ENCODE measurements at regions not wholly inside any gene's neighbourhood (a gene's known extent, or its start where the extent isn't known, plus 50 kb on each side); places are given as distances from the start of the nearest gene placed in this dataset.
A peak's percentile ranks its signal among the peaks of the same experiment; 100 is the strongest.

DNA sequence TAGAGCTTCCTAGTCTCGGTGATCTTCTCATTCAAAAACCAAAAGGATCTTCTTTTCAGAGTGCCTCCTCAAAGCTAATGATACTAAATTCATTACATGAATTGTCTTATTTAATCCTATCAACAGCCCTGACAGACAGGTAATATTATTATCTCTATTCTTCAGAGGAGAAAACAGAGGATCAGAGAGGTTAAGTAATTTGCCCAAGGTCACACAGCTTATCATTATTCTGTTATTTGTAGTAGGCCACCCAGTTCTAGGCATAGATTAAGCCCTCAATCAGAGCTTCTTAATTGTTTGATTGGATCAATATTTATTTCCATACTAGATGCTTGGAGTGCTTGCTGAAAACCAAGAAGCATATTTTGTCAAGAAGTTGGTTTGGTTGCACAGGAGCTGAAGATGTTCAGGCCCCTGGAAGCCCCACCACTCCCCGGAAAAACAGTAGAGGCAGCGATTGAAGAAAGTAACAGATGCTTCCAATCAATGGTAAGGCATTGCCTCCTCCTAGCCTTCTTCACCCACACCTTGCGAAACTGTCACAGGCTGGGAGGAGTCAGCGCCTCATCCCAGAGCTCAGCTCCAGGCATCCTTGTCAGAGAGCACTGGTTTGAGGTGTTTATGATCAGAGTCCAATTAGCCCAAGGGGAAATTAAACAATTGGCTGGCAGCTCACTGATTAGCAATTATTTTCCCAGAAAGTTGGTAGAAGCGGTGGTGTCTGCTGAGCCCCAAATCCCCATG, 487.2 kb downstream of the BCL11A start:
- no peaks in the 10 kb centered on the region for H3K4me1 ChIP-seq (ENCODE audit: insufficient read depth, insufficient read length)
- no peak overlapping the region for H3K9ac ChIP-seq (ENCODE audit: insufficient read length, low read depth)
- no peak for DNase-seq (ENCODE audit: low read depth, low spot score)
- no peaks in the 10 kb centered on the region for H3K27me3 ChIP-seq (ENCODE audit: insufficient read depth, insufficient read length)
- no peaks in the 10 kb centered on the region for H3K36me3 ChIP-seq (ENCODE audit: insufficient read depth, insufficient read length, low read length)
- TF ChIP-seq SUZ12 (IDR thresholded peaks at IDR 0.05; ENCODE audit: extremely low read depth, insufficient read depth, insufficient read length) (no peak), YY1 (IDR thresholded peaks at IDR 0.05; ENCODE audit: insufficient read depth, insufficient read length) (no peak), ZNF274 (IDR thresholded peaks at IDR 0.05; ENCODE audit: low read depth, low read length) (no peak)
- no peaks in the 10 kb centered on the region for H3K9me3 ChIP-seq (ENCODE audit: insufficient read depth, low read length)
- no peak overlapping the region for H3K4me3 ChIP-seq (ENCODE audit: insufficient read length, low read depth)

DNA sequence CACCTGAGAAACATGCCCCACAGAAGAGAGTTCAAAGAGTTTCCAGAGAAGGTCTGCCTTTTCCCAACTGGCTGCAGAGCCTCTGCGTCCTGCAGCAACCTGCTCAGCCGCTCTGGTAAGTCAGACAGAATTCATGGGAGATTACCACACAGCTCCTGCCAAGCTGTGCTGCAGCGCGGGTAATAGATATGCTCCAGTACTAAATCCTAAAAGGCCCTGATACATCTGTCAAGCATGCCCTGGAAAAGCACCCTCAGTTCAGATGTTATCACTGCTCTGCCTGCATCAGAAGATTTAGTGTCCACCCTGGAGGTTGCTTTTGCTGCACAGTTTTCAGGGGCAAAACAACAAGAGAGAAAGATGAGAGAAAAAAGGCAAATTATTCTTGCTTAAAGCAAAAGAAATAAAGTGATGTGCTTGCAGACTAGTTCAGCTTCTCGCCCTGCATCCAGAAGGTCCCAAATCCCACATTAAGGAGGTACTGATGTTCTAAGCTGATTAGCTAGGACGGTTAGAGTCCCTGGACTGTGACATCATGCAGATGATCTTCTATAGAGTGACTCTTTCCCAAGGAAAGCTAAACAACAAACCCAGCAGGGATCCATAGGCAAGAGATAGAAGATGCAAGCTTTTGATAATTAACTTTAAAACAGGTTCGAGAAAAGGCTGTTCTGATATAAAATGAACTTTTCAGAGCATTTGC, 488.6 kb downstream of the BCL11A start:
- Histone ChIP-seq H3K9ac (ENCODE audit: insufficient read length, low read depth) (no peak overlapping the region), H3K9me3 (ENCODE audit: insufficient read depth, low read length) (no peaks in the 10 kb centered on the region), H3K36me3 (ENCODE audit: insufficient read depth, insufficient read length, low read length) (no peaks in the 10 kb centered on the region), H3K4me3 (ENCODE audit: insufficient read length, low read depth) (no peak overlapping the region), H3K27me3 (ENCODE audit: insufficient read depth, insufficient read length) (no peaks in the 10 kb centered on the region), H3K4me1 (ENCODE audit: insufficient read depth, insufficient read length) (no peaks in the 10 kb centered on the region)
- DNase-seq (ENCODE audit: low read depth, low spot score) = peak; percentile 5
- TF ChIP-seq SUZ12 (IDR thresholded peaks at IDR 0.05; ENCODE audit: extremely low read depth, insufficient read depth, insufficient read length) = no peak
- no peak for TF ChIP-seq YY1 (IDR thresholded peaks at IDR 0.05; ENCODE audit: insufficient read depth, insufficient read length)
- TF ChIP-seq ZNF274 (IDR thresholded peaks at IDR 0.05; ENCODE audit: low read depth, low read length) = no peak

DNA sequence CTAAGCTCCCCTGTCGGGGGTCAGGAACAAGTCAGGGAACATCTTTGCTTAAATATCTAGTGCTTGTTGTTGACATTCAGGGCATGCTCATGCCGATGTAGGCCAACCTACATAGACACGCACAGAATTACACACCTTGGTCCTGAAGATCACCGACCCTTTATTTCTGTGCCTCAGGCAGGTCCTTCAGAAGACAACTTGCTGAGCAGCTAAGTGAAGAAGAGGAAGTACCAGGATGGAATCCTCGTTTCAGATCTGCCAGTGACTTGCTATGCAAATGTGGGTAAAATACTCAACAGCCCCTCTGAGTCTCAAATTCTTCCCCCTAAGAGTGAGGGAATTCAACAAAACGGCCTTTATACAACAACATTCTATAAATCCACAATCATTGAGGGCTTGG, 494.7 kb downstream of the BCL11A start:
- TF ChIP-seq ZNF274 (IDR thresholded peaks at IDR 0.05; ENCODE audit: low read depth, low read length) (no peak), SUZ12 (IDR thresholded peaks at IDR 0.05; ENCODE audit: extremely low read depth, insufficient read depth, insufficient read length) (no peak), YY1 (IDR thresholded peaks at IDR 0.05; ENCODE audit: insufficient read depth, insufficient read length) (no peak)
- Histone ChIP-seq H3K9me3 (ENCODE audit: insufficient read depth, low read length) (no peaks in the 10 kb centered on the region), H3K4me1 (ENCODE audit: insufficient read depth, insufficient read length) (no peaks in the 10 kb centered on the region), H3K4me3 (ENCODE audit: insufficient read length, low read depth) (no peak overlapping the region), H3K27me3 (ENCODE audit: insufficient read depth, insufficient read length) (no peaks in the 10 kb centered on the region), H3K9ac (ENCODE audit: insufficient read length, low read depth) (no peak overlapping the region), H3K36me3 (ENCODE audit: insufficient read depth, insufficient read length, low read length) (no peaks in the 10 kb centered on the region)
- DNase-seq (ENCODE audit: low read depth, low spot score) = no peak

DNA sequence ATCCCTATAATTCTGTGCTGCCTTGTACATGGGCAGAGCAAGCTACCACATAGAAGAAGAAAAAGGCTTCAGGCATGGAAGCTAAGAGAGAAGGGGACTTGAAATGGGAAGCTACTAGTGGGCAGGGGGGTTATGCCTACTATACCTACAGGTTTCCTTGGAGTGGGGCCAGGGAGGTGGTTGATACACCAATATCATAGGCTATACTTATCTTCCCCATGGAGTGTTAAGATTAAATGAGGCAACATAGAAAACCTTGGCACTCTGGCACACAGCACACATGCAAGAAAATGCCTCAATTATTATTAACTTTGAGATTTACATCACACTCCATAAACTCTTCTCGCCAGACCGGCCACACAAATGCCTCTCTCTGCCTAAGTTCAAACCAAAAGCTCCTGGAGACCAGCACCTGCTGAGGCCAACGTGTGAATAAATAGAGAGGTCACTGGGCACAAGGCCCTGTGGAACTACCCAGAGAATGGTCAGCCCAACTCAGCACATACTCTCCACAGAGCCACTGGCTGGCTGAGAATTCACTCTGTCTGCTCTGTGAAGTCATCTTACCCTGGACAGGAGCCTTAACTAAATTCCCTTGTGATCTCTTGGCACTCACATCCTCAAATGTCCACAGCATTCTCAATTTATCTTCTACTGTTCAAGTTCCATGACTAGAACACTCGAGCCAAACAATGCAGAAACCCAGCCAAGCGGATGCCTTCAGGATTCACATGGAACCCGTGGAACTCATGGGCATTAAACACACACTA, 498.7 kb downstream of the BCL11A start:
- Histone ChIP-seq H3K9me3 (ENCODE audit: insufficient read depth, low read length) (no peaks in the 10 kb centered on the region), H3K27me3 (ENCODE audit: insufficient read depth, insufficient read length) (no peaks in the 10 kb centered on the region), H3K36me3 (ENCODE audit: insufficient read depth, insufficient read length, low read length) (no peaks in the 10 kb centered on the region), H3K4me3 (ENCODE audit: insufficient read length, low read depth) (no peak overlapping the region), H3K4me1 (ENCODE audit: insufficient read depth, insufficient read length) (peaks cover 3% of the 10 kb centered on the region), H3K9ac (ENCODE audit: insufficient read length, low read depth) (no peak overlapping the region)
- no peak for DNase-seq (ENCODE audit: low read depth, low spot score)
- no peak for TF ChIP-seq YY1 (IDR thresholded peaks at IDR 0.05; ENCODE audit: insufficient read depth, insufficient read length)
- TF ChIP-seq SUZ12 (IDR thresholded peaks at IDR 0.05; ENCODE audit: extremely low read depth, insufficient read depth, insufficient read length) = no peak

DNA sequence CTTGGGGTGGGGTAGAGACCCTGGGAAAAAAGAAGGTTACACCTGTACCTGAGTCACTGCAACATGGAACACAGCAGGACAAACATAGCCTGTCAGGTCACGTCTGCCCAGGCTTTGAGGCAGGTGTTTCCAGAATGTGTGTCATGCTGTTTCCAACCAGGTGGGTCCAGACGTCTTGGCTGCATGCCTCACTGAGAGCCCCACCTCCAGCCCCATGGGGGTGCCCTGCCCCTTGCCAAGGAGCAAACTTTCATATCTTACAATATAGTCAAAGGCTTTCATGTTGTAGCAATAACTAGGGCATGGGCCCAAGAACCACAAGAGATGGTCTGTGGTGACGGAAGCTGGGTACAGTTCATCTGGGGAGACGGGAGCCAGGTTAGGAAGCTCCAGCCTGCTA, 499.7 kb downstream of the BCL11A start:
- H3K4me3 ChIP-seq (ENCODE audit: insufficient read length, low read depth) = no peak overlapping the region
- no peaks in the 10 kb centered on the region for H3K36me3 ChIP-seq (ENCODE audit: insufficient read depth, insufficient read length, low read length)
- H3K4me1 ChIP-seq (ENCODE audit: insufficient read depth, insufficient read length) = peaks cover 3% of the 10 kb centered on the region
- H3K9ac ChIP-seq (ENCODE audit: insufficient read length, low read depth) = no peak overlapping the region
- no peak for TF ChIP-seq ZNF274 (IDR thresholded peaks at IDR 0.05; ENCODE audit: low read depth, low read length)
- TF ChIP-seq SUZ12 (IDR thresholded peaks at IDR 0.05; ENCODE audit: extremely low read depth, insufficient read depth, insufficient read length) = no peak
- no peak for TF ChIP-seq YY1 (IDR thresholded peaks at IDR 0.05; ENCODE audit: insufficient read depth, insufficient read length)
- DNase-seq (ENCODE audit: low read depth, low spot score) = no peak
- no peaks in the 10 kb centered on the region for H3K27me3 ChIP-seq (ENCODE audit: insufficient read depth, insufficient read length)
- no peaks in the 10 kb centered on the region for H3K9me3 ChIP-seq (ENCODE audit: insufficient read depth, low read length)

DNA sequence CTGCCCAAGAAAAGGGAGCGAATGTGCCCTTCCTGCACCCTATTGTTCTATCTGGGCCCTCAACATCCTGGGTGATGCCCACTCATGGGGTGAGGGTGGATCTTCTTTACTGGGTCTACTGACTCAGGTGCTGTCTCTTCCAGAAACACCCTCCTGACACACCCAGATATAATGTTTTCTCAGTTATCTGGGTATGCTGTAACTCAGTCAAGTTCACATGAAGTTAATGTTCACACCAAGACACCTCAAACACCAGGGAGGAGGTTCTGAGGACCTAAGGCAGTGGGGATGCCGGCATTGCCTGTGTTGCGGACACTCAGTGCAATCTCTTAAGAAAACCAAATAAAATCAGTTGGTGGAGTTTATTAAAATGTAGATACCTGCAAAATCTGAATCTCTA, 500.9 kb downstream of the BCL11A start:
- TF ChIP-seq ZNF274 (IDR thresholded peaks at IDR 0.05; ENCODE audit: low read depth, low read length) (no peak), SUZ12 (IDR thresholded peaks at IDR 0.05; ENCODE audit: extremely low read depth, insufficient read depth, insufficient read length) (no peak), YY1 (IDR thresholded peaks at IDR 0.05; ENCODE audit: insufficient read depth, insufficient read length) (no peak)
- no peaks in the 10 kb centered on the region for H3K9me3 ChIP-seq (ENCODE audit: insufficient read depth, low read length)
- H3K4me3 ChIP-seq (ENCODE audit: insufficient read length, low read depth) = no peak overlapping the region
- H3K4me1 ChIP-seq (ENCODE audit: insufficient read depth, insufficient read length) = peaks cover 3% of the 10 kb centered on the region
- H3K36me3 ChIP-seq (ENCODE audit: insufficient read depth, insufficient read length, low read length) = no peaks in the 10 kb centered on the region
- no peaks in the 10 kb centered on the region for H3K27me3 ChIP-seq (ENCODE audit: insufficient read depth, insufficient read length)
- no peak overlapping the region for H3K9ac ChIP-seq (ENCODE audit: insufficient read length, low read depth)
- no peak for DNase-seq (ENCODE audit: low read depth, low spot score)

DNA sequence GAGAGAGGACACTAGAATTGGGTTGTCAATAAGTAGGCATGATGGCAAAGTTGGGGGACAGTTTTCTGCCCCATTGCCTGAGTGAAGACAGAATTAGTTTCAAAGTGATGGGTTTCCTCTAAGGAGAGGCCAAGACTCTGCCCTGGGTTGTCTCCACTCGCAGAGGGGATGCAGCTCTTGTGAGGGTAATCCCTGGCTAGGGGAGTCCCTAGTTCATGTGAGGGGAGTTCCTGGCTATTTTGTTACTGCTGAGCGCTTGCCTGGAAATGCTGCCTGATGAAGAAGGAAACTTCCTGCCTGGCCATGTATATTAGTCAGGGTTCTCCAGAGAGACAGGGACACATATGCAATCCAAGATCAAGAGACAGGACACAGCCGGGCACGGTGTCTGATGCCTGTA, 501.5 kb downstream of the BCL11A start:
- no peaks in the 10 kb centered on the region for H3K9me3 ChIP-seq (ENCODE audit: insufficient read depth, low read length)
- no peak for DNase-seq (ENCODE audit: low read depth, low spot score)
- H3K9ac ChIP-seq (ENCODE audit: insufficient read length, low read depth) = no peak overlapping the region
- H3K4me3 ChIP-seq (ENCODE audit: insufficient read length, low read depth) = no peak overlapping the region
- H3K4me1 ChIP-seq (ENCODE audit: insufficient read depth, insufficient read length) = peaks cover 3% of the 10 kb centered on the region
- TF ChIP-seq SUZ12 (IDR thresholded peaks at IDR 0.05; ENCODE audit: extremely low read depth, insufficient read depth, insufficient read length) (no peak), ZNF274 (IDR thresholded peaks at IDR 0.05; ENCODE audit: low read depth, low read length) (no peak), YY1 (IDR thresholded peaks at IDR 0.05; ENCODE audit: insufficient read depth, insufficient read length) (no peak)
- H3K36me3 ChIP-seq (ENCODE audit: insufficient read depth, insufficient read length, low read length) = no peaks in the 10 kb centered on the region
- no peaks in the 10 kb centered on the region for H3K27me3 ChIP-seq (ENCODE audit: insufficient read depth, insufficient read length)
